HepG2 (cell line): ENCODE measurements at regions not wholly inside any gene's neighbourhood (a gene's known extent, or its start where the extent isn't known, plus 50 kb on each side); places are given as distances from the start of the nearest gene placed in this dataset.

ENCODE experiments used
- ATAC-seq: fragments of 200-7000 bp; cut with Tn5 transposase; 3 replicates; pipeline ENCODE4 v1.9.1; 2020; ENCODE audit warnings: mild to moderate bottlenecking, moderate library complexity
- BruUV-seq: library from RNA; stranded (reverse); fragments of 400-500 nt; replicated peaks from 2 replicates; lab custom pipeline; 2021; lab: Mats Ljungman, UMichigan
- CTCF ChIA-PET: fragments of 300-600 bp; formaldehyde crosslinking; extraction: SDS; loops from one replicate; lab custom pipeline; 2021; ENCODE audit warnings: low total read pairs, inconsistent platforms, low intra/inter-chr PET ratio; lab: Yijun Ruan, JAX
- POLR2A ChIA-PET: fragments of 350-600 bp; sonication (Branson Sonifier 250); formaldehyde crosslinking; loops from one replicate; lab custom pipeline; 2020; ENCODE audit warnings: antibody characterized with exemption, inconsistent platforms; lab: Yijun Ruan, JAX
- DNase-seq: peaks from one replicate; pipeline ENCODE4 v3.0.0-alpha.2; 2015; ENCODE audit warnings: low spot score
- FAIRE-seq: peaks from 3 replicates; lab custom pipeline; 2011; peaks lifted over from hg19 to GRCh38; lab: Jason Lieb, UNC
- H2AFZ ChIP-seq: one replicate; pipeline ENCODE4 v1.6.1; 2011; ENCODE audit warnings: low read length, inconsistent platforms
- H3K27ac ChIP-seq: fragments of 300-600 bp; 3 replicates; pipeline ENCODE4 v1.8.0; 2011; ENCODE audit warnings: mixed run types, mild to moderate bottlenecking, mixed read lengths, low read length, inconsistent platforms; ENCODE audit not compliant: insufficient read depth; ENCODE audit errors: extremely low read length
- H3K27me3 ChIP-seq, 2 experiments: fragments of 200-600 bp in 1 of 2; 2 replicates in 1 of 2; 3 replicates in 1 of 2; pipeline versions ENCODE4 v1.6.0 to v1.8.0; 2011; ENCODE audit warnings: low read length in 2 of 2, mild to moderate bottlenecking in 2 of 2, moderate library complexity in 2 of 2, inconsistent platforms in 1 of 2; ENCODE audit not compliant: insufficient read depth in 2 of 2, control insufficient read depth in 1 of 2
- H3K36me3 ChIP-seq, 2 experiments: fragments of 200-600 bp in 1 of 2; replicated peaks in 1 of 2; 2 replicates in 1 of 2; 3 replicates in 1 of 2; pipeline versions ENCODE4 v1.5.1 to v1.8.0; 2011; ENCODE audit warnings: low read length in 2 of 2, inconsistent platforms in 1 of 2; ENCODE audit not compliant: insufficient read depth in 2 of 2, control insufficient read depth in 1 of 2
- H3K4me1 ChIP-seq: 2 replicates; pipeline ENCODE4 v1.5.1; 2012; ENCODE audit warnings: low read length, inconsistent platforms; ENCODE audit not compliant: insufficient read depth
- H3K4me2 ChIP-seq: 2 replicates; pipeline ENCODE4 v1.6.0; 2011; ENCODE audit warnings: low read depth, low read length, inconsistent platforms
- H3K4me3 ChIP-seq, 3 experiments: fragments of 200-600 bp in 1 of 3; sonication (generic), shearing (Covaris generic) in 1 of 3; replicated peaks in 1 of 3; 2 replicates each; pipeline ENCODE4 v1.5.1; 2011 to 2016; ENCODE audit warnings: low read length in 3 of 3, inconsistent platforms in 2 of 3, low read depth in 2 of 3, mild to moderate bottlenecking in 2 of 3, control low read depth in 1 of 3, mixed read lengths in 1 of 3; ENCODE audit not compliant: insufficient read depth in 1 of 3
- H3K79me2 ChIP-seq: one replicate; pipeline ENCODE4 v1.6.1; 2011; ENCODE audit warnings: low read length, inconsistent platforms; ENCODE audit not compliant: insufficient read depth
- H3K9ac ChIP-seq: 2 replicates; pipeline ENCODE4 v1.6.0; 2011; ENCODE audit warnings: mild to moderate bottlenecking, low read depth, low read length, inconsistent platforms; ENCODE audit not compliant: insufficient read depth
- H3K9me3 ChIP-seq: 2 replicates; pipeline ENCODE4 v1.5.1; 2012; ENCODE audit warnings: mild to moderate bottlenecking, low read length
- H4K20me1 ChIP-seq: 2 replicates; pipeline ENCODE4 v1.6.0; 2011; ENCODE audit warnings: inconsistent platforms, mild to moderate bottlenecking, low read length, moderate library complexity; ENCODE audit not compliant: insufficient read depth
- ELF1 ChIP-seq: sonication (generic); formaldehyde crosslinking; IDR thresholded peaks from 2 replicates; pipeline ENCODE4 v1.4.0; 2020; ENCODE audit warnings: missing genetic modification reagents
- KAT7 ChIP-seq: IDR thresholded peaks from 2 replicates; pipeline ENCODE4 v1.6.1; 2018; ENCODE audit warnings: borderline replicate concordance, missing compliant biosample characterization
- RBAK ChIP-seq: sonication (generic); formaldehyde crosslinking; IDR thresholded peaks from 2 replicates; pipeline ENCODE4 v1.5.1; 2020; ENCODE audit warnings: mild to moderate bottlenecking, missing genetic modification reagents
- ZNF704 ChIP-seq: sonication (generic); formaldehyde crosslinking; IDR thresholded peaks from 2 replicates; pipeline ENCODE4 v1.8.1; 2023; ENCODE audit warnings: mild to moderate bottlenecking, inconsistent platforms, moderate library complexity, missing genetic modification reagents, borderline replicate concordance
- ZZZ3 ChIP-seq: sonication (generic); formaldehyde crosslinking; IDR thresholded peaks from 2 replicates; pipeline ENCODE4 v1.4.0; 2020; ENCODE audit warnings: missing genetic modification reagents, mild to moderate bottlenecking, borderline replicate concordance
- WGBS: methylation state at CpG from one replicate; pipeline ENCODE4 v1.1.6; 2017; ENCODE audit warnings: low lambda C conversion rate; 5-methylcytosine and 5-hydroxymethylcytosine counted together
- in situ Hi-C: cut with HindIII; loops from 2 replicates; pipeline ENCODE4 v1.10.0; 2017; ENCODE audit warnings: low pct_unique_long_range_greater_than_20kb; ENCODE audit not compliant: extremely low pct_ligation_motif_present
- intact Hi-C: fragments of 100-400 bp; cut with micrococcal nuclease; formaldehyde crosslinking; loops from one replicate; pipeline ENCODE4 v1.10.0; 2022; ENCODE audit not compliant: unreplicated experiment

DNA sequence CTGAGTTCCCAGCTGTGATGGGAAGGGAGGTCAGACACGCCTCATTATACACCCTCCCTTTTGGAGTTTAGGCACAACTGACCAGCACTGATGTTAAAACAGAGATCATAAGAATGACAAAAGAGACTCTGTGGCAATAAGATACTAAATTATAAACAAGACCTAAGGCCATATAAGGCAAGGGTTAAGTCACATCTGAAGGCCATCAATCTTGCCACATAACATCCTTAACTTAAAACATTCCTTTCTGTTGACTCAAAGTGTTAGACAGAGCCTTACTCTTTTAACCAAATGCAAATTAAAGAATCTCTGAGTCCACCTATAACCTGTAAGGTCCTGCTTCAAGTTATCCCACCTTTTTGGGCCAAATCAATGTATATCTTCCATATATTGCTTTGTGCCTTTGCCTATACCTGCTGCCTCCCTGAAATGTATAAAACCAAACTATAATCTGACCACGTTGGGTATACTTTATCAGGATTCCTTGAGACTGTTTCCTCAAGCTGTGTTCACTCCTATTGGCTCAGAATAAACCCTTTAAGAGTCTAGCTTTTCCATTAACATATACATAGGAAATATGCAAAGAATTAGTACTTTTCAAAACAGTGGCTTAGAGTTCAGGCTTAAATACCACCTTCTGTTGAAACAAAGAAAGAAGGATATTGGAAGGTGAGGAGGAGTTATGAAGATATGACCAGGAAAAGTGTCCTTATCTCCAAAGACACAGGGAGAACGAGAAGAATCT lies 214.4 kb upstream of the PPP1R2C start:
- FAIRE-seq (no peak), ATAC-seq (no peak)

GRCh38 chrX:42996861-42997260 lies 218.9 kb upstream of the PPP1R2C start:
- POLR2A ChIA-PET = no interaction called here
- WGBS = 52% methylated on average over 3 of the region's 3 CpGs

More for the DNA sequence above, 214.4 kb upstream of the PPP1R2C start:
- Histone ChIP-seq H3K27ac (no peak overlapping the region), H3K4me2 (no peak overlapping the region), H3K4me3 (no peak overlapping the region), H3K4me1 (no peaks in the 10 kb centered on the region), H3K9me3 (no peaks in the 10 kb centered on the region), H3K9ac (no peak overlapping the region), H2AFZ (no peak overlapping the region), H3K36me3 (no peaks in the 10 kb centered on the region), H4K20me1 (no peaks in the 10 kb centered on the region), H3K27me3 (no peaks in the 10 kb centered on the region), H3K79me2 (no peaks in the 10 kb centered on the region)
- no peak for TF ChIP-seq KAT7 (CRISPR knock-in tag)
- DNase-seq = no peak
- 22% methylated on average over 3 of the region's 3 CpGs for WGBS
- intact Hi-C loops = no loop called here
- CTCF ChIA-PET = no interaction called here
- in situ Hi-C loops = no loop called here
- BruUV-seq = no TSS peak
- POLR2A ChIA-PET = no interaction called here

More at GRCh38 chrX:42996861-42997260, 218.9 kb upstream of the PPP1R2C start:
- TF ChIP-seq ZZZ3 (CRISPR knock-in tag) (no peak), ELF1 (CRISPR knock-in tag) (no peak), ZNF704 (CRISPR knock-in tag) (no peak), RBAK (CRISPR knock-in tag) (no peak)
- H3K79me2 ChIP-seq = no peaks in the 10 kb centered on the region
- ATAC-seq (no peak), FAIRE-seq (no peak), DNase-seq (no peak)
- BruUV-seq = no TSS peak
- intact Hi-C loops = no loop called here
- H3K4me1 ChIP-seq = no peaks in the 10 kb centered on the region
- no peaks in the 10 kb centered on the region for H4K20me1 ChIP-seq
- no peaks in the 10 kb centered on the region for H3K9me3 ChIP-seq
- no peak overlapping the region for H3K9ac ChIP-seq
- in situ Hi-C loops = no loop called here
- no peak overlapping the region for H3K4me2 ChIP-seq
- H3K4me3 ChIP-seq = no peak overlapping the region
- no peak overlapping the region for H2AFZ ChIP-seq
- CTCF ChIA-PET = no interaction called here
- H3K27ac ChIP-seq = no peak overlapping the region
- H3K27me3 ChIP-seq = no peaks in the 10 kb centered on the region
- no peaks in the 10 kb centered on the region for H3K36me3 ChIP-seq
